ENCODE measurements at regions not wholly inside any gene's neighbourhood (a gene's known extent, or its start where the extent isn't known, plus 50 kb on each side); places are given as distances from the start of the nearest gene placed in this dataset.

GRCh38 chr16:27005386-27005785 lies 61.3 kb upstream of the C16orf82 start:
- TF ChIP-seq ZNF396 (CRISPR knock-in tag; IDR thresholded peaks at IDR 0.05; ENCODE audit: borderline replicate concordance) (no peak), E2F4 (CRISPR knock-in tag; IDR thresholded peaks at IDR 0.05; ENCODE audit: borderline replicate concordance, low read depth) (no peak)
